ENCODE measurements at regions not wholly inside any gene's neighbourhood (a gene's known extent, or its start where the extent isn't known, plus 50 kb on each side); places are given as distances from the start of the nearest gene placed in this dataset.

DNA sequence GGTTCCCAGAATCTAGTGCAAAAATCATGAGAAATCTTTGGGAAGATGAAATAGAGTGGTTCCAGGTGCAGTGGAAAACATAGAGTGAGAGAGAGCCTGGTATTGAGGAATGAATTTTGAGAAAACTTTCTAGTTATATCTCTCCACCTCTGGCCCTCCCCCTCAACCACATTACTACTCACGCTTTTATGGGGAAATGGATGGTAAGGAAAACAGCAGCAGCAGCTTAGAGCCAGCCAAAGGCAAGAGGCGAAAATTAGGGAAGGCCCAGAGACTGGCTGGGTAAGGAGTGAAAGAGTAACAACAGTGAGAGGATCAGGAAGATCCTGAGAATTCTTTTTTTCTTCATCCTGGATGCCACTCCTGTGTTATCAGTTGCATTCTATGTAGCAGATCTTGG, 187.9 kb upstream of the ECI2 start:
- intact Hi-C loops (cut with micrococcal nuclease): no loop called here
- Histone ChIP-seq H3K4me1 (peaks cover 42% of the 10 kb centered on the region), H3K36me3 (no peaks in the 10 kb centered on the region), H3K27me3 (ENCODE audit: low read depth) (no peaks in the 10 kb centered on the region), H3K4me3 (no peak overlapping the region), H3K9me3 (replicated peaks) (no peaks in the 10 kb centered on the region), H3K27ac (replicated peaks) (no peak overlapping the region)
- TF ChIP-seq, protein P1, sequence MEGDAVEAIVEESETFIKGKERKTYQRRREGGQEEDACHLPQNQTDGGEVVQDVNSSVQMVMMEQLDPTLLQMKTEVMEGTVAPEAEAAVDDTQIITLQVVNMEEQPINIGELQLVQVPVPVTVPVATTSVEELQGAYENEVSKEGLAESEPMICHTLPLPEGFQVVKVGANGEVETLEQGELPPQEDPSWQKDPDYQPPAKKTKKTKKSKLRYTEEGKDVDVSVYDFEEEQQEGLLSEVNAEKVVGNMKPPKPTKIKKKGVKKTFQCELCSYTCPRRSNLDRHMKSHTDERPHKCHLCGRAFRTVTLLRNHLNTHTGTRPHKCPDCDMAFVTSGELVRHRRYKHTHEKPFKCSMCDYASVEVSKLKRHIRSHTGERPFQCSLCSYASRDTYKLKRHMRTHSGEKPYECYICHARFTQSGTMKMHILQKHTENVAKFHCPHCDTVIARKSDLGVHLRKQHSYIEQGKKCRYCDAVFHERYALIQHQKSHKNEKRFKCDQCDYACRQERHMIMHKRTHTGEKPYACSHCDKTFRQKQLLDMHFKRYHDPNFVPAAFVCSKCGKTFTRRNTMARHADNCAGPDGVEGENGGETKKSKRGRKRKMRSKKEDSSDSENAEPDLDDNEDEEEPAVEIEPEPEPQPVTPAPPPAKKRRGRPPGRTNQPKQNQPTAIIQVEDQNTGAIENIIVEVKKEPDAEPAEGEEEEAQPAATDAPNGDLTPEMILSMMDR (IDR thresholded peaks at IDR 0.05; ENCODE audit: borderline replicate concordance): no peak
- no peak for DNase-seq

DNA sequence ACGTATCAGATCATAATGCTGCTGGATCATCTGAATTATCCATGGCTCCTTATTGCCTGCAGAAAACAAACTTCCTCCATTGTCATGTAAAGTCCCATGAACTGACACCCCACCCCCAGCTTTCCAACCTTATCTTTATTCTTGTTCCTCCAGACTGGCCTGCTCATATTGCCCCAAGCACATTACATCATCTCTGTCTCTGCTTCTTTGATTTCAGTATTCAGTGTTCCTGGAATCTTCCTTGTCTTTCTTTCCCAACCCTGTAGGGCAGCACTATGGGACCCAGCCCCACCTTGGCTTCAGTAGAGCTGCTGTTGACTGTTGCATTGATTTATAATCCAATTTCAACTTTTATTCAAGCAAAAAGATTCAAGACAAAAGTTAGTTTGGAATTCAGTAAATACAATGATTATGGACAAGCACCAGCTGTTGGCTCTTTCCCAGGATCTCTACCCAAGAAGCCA, 187.5 kb upstream of the ECI2 start:
- intact Hi-C loops (cut with micrococcal nuclease): no loop called here

DNA sequence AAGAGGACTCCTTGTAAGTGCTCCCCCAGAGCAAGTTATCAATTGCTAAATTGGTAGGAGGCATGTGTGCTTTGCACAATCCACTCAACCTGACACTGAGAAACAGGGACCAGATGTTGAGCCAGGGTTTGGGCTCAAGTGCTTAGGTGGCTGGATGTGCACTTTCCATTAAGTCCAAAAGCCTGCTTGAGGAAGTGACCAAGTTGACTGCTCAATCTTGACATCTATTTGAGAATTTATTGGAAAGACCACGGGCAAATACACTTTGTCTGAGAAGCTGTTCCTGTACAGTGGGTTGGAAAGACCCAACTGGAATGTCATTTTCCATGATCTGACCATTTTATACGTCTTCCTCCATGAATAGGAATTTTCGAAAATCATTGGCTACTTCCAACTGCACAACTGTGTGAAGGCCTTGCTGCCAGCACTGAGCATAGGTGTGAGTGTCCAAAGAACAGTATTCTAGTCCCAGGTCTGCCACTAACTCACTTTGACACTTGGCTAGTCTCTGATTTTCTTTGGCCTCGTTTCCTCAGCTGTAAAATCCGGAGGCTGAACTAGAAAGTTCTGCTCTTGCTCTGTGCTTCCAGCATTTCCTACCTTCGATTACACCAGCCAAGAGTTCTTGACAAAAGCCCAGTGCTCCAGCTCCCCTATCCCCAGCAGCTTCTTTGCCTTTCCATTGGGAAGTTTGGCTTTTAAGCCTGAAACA, 186.9 kb upstream of the ECI2 start:
- H3K27ac ChIP-seq (replicated peaks): no peak overlapping the region
- no peak for DNase-seq
- no peaks in the 10 kb centered on the region for H3K36me3 ChIP-seq
- no peak overlapping the region for H3K4me3 ChIP-seq
- TF ChIP-seq, protein P1 (IDR thresholded peaks at IDR 0.05; ENCODE audit: borderline replicate concordance): no peak
- intact Hi-C loops (cut with micrococcal nuclease): no loop called here
- H3K27me3 ChIP-seq (ENCODE audit: low read depth): no peaks in the 10 kb centered on the region
- no peaks in the 10 kb centered on the region for H3K9me3 ChIP-seq (replicated peaks)
- peaks cover 51% of the 10 kb centered on the region for H3K4me1 ChIP-seq

More for the DNA sequence above, 187.5 kb upstream of the ECI2 start:
- H3K27me3 ChIP-seq (ENCODE audit: low read depth): no peaks in the 10 kb centered on the region
- DNase-seq: no peak
- TF ChIP-seq, protein P1 (IDR thresholded peaks at IDR 0.05; ENCODE audit: borderline replicate concordance): no peak
- peaks cover 45% of the 10 kb centered on the region for H3K4me1 ChIP-seq
- H3K4me3 ChIP-seq: no peak overlapping the region
- H3K9me3 ChIP-seq (replicated peaks): no peaks in the 10 kb centered on the region
- no peak overlapping the region for H3K27ac ChIP-seq (replicated peaks)
- no peaks in the 10 kb centered on the region for H3K36me3 ChIP-seq

DNA sequence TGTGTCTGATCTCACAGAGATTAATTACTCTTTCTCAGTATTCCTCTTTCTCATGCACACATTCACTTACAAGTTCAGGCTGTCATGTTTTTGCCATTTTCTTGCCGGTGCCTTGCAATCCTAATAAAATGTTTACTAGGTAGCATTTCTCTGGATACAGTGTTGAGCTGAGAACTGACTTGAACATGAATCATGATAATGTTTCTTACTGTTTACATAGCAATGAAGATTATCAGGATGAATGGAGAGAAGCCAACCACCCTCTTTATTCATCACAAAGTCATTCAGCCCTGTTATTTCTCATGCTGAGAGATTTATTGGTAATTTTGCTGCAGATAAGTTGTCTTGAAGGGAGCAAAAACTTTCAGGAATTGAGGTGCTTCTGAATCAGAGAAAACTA, 185.5 kb upstream of the ECI2 start:
- intact Hi-C loops (cut with micrococcal nuclease): no loop called here
- peaks cover 64% of the 10 kb centered on the region for H3K4me1 ChIP-seq

DNA sequence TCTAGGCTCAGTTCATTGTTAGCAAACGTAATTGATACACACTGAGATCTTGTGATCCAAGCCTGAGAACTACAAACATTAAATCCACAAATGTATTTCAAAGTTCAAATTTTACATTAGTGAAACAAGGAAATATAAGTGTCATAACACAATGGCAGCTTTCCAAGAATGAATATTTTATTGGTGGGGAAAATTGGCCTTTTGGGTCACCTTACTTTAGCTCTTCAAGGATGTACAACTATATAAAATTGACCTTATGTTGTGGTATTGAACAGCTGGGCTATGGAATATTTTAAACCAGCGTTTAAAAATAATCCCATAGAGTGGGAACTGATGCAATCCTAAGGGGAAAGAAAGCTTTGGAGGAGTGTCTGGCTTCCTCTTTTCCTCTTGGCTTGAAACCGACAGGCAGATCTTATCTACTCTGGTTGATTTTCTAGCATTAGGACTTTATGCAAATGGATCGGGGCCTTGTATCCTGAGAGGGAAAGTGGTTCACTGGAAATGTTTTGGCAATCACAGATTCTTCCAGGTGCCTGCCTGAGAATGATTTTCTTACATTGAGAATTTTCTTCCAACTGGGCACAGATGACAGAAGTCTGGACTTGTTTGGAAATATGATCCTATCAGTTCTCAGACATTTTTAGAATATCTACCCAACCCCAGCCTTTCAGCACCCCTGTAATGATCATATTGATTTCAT, 184.8 kb upstream of the ECI2 start:
- Histone ChIP-seq H3K9me3 (replicated peaks) (no peaks in the 10 kb centered on the region), H3K4me3 (no peak overlapping the region), H3K4me1 (peaks cover 64% of the 10 kb centered on the region), H3K27ac (replicated peaks) (peak overlapping the region; percentile 64), H3K27me3 (ENCODE audit: low read depth) (no peaks in the 10 kb centered on the region), H3K36me3 (no peaks in the 10 kb centered on the region)
- DNase-seq: no peak
- TF ChIP-seq, protein P1 (IDR thresholded peaks at IDR 0.05; ENCODE audit: borderline replicate concordance): no peak
- intact Hi-C loops (cut with micrococcal nuclease): loop anchor here (10.0 kb wide), 1 partner anchor 615 kb away; no protein-coding TSS in a partner anchor

More for the DNA sequence above, 185.5 kb upstream of the ECI2 start:
- TF ChIP-seq, protein P1 (IDR thresholded peaks at IDR 0.05; ENCODE audit: borderline replicate concordance): no peak
- peak overlapping the region; percentile 64 for H3K27ac ChIP-seq (replicated peaks)
- H3K9me3 ChIP-seq (replicated peaks): no peaks in the 10 kb centered on the region
- H3K4me3 ChIP-seq: no peak overlapping the region
- no peak for DNase-seq
- H3K27me3 ChIP-seq (ENCODE audit: low read depth): no peaks in the 10 kb centered on the region
- H3K36me3 ChIP-seq: no peaks in the 10 kb centered on the region
